GM12892 (cell line): ENCODE measurements at regions not wholly inside any gene's neighbourhood (a gene's known extent, or its start where the extent isn't known, plus 50 kb on each side); places are given as distances from the start of the nearest gene placed in this dataset.

Source experiments
- DNase-seq: peaks from one replicate; pipeline ENCODE4 v3.0.0; 2011; ENCODE audit not compliant: insufficient read length
- FAIRE-seq: peaks from 2 replicates; lab custom pipeline; 2011; peaks lifted over from hg19 to GRCh38; lab: Jason Lieb, UNC
- POLR2A ChIP-seq: IDR thresholded peaks from 2 replicates; pipeline ENCODE4 v1.6.1; 2011; ENCODE audit warnings: low read depth, low read length, control low read depth
- POLR2AphosphoS5 ChIP-seq: IDR thresholded peaks from 2 replicates; pipeline ENCODE4 v1.6.1; 2011; ENCODE audit warnings: low read depth, low read length, control low read depth
- TAF1 ChIP-seq: IDR thresholded peaks from 2 replicates; pipeline ENCODE4 v1.6.1; 2011; ENCODE audit warnings: low read depth, mild to moderate bottlenecking, control low read depth, low read length, borderline replicate concordance

- DNase-seq, result no peak
- FAIRE-seq, result no peak
- TF ChIP-seq TAF1 (no peak), POLR2AphosphoS5 (no peak), POLR2A (no peak)
Measured at GRCh38 chr14:31968956-31969698, 108.0 kb upstream of the ARHGAP5 start.

DNA sequence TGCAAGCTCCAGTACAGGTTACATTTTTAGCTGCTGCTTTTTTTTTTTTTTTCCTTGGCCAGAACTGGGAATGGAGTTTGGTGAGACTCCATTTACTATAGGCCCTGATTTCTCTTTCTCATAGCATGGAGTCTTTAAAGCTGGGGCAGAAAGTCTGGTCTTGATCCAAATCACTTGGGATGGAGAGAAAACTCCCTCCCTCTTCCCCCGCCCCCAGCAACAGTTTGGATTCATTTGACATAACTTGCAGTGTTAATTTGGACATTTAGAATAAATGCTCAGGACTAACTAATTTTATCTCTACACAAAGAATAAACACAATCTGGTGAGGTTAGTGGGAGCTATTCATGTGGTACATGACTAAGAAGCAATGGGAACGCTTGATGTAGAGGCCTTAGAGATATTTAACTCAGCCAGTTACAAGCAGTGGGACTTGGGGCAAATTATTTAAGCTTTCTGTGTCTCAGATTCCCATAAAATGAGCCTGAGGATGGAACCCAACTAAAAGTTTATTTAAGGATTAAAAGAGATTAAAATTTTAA is 107.3 kb upstream of the ARHGAP5 start:
- FAIRE-seq (no peak), DNase-seq (no peak)
- TF ChIP-seq POLR2AphosphoS5 (no peak), POLR2A (no peak), TAF1 (no peak)

- no peak for FAIRE-seq
- no peak for DNase-seq
- TF ChIP-seq TAF1, result no peak
- no peak for TF ChIP-seq POLR2AphosphoS5
- TF ChIP-seq POLR2A, result no peak
Measured at GRCh38 chr14:31970744-31971143, 106.4 kb upstream of the ARHGAP5 start.

GRCh38 chr14:31971612-31972011 is 105.5 kb upstream of the ARHGAP5 start:
- DNase-seq, result no peak
- FAIRE-seq, result no peak
- no peak for TF ChIP-seq POLR2A
- TF ChIP-seq TAF1, result no peak
- no peak for TF ChIP-seq POLR2AphosphoS5

DNA sequence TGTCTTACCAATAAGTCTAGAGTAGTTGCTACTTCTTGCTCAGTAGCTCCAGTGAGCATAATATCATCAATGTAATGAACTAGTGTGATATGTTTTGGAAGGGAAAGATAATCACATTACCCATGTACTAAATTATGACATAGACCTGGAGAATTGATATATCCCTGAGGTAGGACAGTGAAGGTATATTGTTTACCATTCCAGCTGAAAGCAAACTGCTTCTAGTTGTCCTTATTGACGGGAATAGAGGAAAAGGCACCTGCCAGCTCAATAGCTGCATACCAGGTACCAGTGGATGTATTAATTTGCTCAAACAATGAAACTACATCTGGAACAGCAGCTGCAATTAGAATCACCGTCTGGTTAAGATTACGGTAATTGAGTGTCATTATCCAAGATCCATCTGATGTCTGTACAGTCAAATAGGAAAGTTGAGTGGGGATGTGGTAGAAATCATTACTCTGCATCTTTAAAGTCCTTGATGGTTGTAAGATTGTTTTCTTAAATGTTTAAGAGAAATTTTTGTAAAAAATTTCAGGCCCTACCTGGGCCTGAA is 100.0 kb upstream of the ARHGAP5 start:
- TF ChIP-seq TAF1 (no peak), POLR2A (no peak), POLR2AphosphoS5 (no peak)
- no peak for FAIRE-seq
- no peak for DNase-seq

DNA sequence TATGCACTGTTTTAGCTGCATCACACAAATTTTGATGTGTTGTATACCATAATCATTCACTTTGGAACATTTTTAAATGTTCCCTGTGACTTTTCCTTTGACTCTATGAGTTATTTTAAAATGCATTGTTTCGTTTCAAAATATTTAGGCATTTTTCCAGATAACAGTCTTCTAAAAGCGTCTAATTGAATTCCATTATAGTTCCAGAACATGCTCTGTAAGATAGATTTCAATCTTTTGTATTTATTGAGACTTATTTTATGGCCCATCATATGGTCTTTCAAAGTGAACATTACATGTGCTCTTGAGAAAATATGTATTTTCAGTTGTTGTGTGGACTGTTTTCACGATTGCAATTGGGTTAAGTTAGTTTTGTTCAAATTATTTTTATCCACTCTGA is 98.7 kb upstream of the ARHGAP5 start:
- TF ChIP-seq TAF1, result no peak
- TF ChIP-seq POLR2AphosphoS5, result no peak
- TF ChIP-seq POLR2A, result no peak
- FAIRE-seq, result no peak
- DNase-seq, result no peak

DNA sequence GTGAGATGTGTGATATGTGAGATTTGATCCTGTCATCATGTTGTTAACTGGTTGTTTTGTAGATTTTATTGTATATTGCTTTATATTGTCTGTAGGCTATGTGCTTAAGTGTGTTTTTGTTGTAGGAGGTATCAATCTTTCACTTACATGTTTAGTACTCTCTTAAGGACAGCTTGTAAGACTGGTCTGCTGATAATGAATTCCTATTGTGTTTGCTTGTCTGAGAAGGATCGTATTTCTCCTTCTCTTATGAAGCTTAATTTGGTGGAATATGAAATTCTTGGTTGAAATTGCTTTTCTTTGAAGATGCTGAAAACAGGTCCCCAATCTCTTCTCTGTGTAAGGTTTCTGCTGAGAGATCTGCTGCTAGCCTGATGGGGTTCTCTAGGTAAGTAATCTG is 94.5 kb upstream of the ARHGAP5 start:
- FAIRE-seq (no peak), DNase-seq (no peak)
- TF ChIP-seq POLR2A, result no peak

DNA sequence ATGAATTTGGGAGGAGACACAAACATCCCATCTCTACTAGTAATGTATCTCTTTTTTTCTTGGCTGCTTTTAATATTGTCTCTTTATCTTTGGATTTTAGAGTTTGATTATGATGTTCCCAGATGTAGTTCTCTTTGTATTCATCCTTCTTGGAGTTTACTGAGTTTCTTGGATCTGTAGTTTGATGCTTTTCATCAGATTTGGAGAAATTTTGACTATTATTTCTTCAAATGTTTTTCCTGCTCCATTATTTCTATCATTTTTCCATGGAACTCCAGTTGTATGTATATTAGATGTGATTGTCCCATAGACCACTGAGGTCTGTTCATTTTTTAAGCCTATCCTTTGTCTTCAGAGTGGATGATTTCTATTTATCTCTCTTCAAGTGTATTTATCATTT is 90.7 kb upstream of the ARHGAP5 start:
- TF ChIP-seq TAF1 (no peak), POLR2A (no peak), POLR2AphosphoS5 (no peak)
- DNase-seq, result no peak
- FAIRE-seq, result no peak

GRCh38 chr14:31987721-31988120 is 89.4 kb upstream of the ARHGAP5 start:
- DNase-seq (no peak), FAIRE-seq (no peak)
- TF ChIP-seq POLR2AphosphoS5 (no peak), POLR2A (no peak), TAF1 (no peak)

DNA sequence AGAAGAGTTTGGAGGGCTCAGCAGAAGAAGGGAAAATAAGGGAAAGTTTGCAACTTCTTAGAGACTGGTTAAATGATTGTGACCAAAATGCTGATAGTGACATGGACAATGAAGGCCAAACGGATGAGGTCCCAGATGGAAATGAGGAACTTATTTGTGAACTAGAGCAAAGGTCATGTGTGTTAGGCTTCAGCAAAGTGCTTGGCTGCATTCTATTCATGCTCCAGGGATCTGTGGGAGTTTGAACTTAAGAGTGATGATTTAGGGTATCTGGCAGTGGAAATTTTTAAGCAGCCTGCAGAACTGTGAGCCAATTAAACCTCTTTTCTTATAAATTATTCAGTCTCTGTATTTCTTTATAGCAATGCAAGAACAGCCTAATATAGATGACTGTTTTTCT is 88.9 kb upstream of the ARHGAP5 start:
- no peak for FAIRE-seq
- DNase-seq, result no peak
- TF ChIP-seq POLR2AphosphoS5 (no peak), TAF1 (no peak), POLR2A (no peak)

DNA sequence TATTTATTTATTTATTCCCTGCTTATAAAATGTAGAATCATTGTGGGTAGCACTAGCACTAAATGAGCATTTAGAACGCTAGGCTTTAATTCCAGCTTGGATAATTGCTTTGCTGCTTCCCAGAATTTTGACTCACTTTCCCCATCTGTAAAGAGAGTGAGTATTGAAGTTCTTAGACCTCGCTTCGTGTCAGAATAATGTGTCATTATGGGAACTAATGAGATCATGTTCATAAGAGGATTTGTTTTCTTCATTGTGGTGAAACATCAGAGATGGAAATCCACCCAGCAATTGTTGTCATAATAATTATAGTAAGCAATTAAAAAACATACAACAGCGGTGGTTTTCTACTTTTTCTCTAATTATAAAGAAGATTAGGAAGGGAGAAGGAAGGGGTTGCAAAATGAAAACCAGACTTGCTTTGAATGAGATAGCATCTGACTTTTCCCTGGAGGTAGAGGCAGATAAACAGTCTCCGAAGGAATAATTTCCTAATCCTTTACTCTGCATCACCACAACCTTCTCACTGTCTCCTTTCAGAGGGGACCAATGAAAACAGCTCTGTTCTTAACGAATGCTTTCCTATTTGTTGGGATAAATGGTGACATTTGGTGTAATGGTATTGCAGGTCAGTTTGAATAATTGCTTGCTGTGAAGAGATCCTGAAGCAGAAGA is 86.8 kb upstream of the ARHGAP5 start:
- DNase-seq (no peak), FAIRE-seq (no peak)
- no peak for TF ChIP-seq POLR2A
- no peak for TF ChIP-seq POLR2AphosphoS5
- TF ChIP-seq TAF1, result no peak
